Fibroblast of peridontal ligament (primary cell): ENCODE measurements at regions not wholly inside any gene's neighbourhood (a gene's known extent, or its start where the extent isn't known, plus 50 kb on each side); places are given as distances from the start of the nearest gene placed in this dataset.

Experiments
- DNase-seq: peaks from one replicate; pipeline ENCODE4 v3.0.0-alpha.2; 2010; ENCODE audit errors: extremely low read depth

GRCh38 chr6:133835901-133836300, 53.0 kb upstream of the TCF21 start:
- DNase-seq = peak; percentile 78

- no peak for DNase-seq
Measured at GRCh38 chr6:133837801-133838349, 51.0 kb upstream of the TCF21 start.
